Suppressor macrophage treated with lipopolysaccharide for 1 hour (primary cell): ENCODE measurements at regions not wholly inside any gene's neighbourhood (a gene's known extent, or its start where the extent isn't known, plus 50 kb on each side); places are given as distances from the start of the nearest gene placed in this dataset.

Experiments
- DNase-seq, 3 donors: peaks; one replicate each; pipeline ENCODE4 v3.0.0-alpha.2; 2020 to 2022

DNA sequence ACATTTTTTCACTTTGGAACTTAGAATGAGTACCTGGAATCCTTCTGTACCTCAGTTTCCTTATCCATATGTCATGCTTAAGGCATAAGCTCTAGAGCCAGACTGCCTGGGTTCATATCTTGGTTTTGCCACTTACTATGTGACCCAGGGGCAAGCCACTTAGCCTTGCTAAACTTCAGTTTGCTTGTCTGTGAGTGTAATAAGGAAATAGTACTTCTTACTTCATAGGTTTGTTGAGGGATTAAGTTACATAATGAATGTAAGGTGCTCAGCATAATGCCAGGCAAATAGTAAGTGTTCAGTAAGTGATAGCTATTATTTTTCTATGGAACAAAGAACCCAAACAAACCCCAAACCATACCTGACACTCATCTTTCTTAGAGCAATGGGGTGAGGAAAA lies 225.1 kb downstream of the BCAT1 start:
- DNase-seq, result no peak

DNA sequence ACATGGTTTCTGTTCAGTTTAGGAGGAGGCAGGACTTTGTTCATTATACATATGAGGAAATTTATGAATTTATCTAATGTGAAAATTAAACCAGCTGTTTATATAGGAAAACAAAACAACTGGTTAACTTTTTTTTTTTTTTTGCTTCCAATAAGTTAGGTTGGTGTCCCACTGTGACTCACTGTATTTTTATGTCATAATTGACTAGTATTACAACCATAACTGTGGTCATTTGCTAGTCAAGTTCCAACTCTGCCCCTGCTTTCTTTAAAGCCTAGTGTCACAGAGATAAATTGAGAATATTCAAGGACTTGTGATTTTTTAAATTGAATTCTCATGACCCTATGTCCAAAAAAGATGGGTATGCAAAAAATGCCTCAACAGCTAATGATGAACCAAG lies 227.7 kb downstream of the BCAT1 start:
- peak in 2 of 3 donors; percentile 55 to 72 for DNase-seq

DNA sequence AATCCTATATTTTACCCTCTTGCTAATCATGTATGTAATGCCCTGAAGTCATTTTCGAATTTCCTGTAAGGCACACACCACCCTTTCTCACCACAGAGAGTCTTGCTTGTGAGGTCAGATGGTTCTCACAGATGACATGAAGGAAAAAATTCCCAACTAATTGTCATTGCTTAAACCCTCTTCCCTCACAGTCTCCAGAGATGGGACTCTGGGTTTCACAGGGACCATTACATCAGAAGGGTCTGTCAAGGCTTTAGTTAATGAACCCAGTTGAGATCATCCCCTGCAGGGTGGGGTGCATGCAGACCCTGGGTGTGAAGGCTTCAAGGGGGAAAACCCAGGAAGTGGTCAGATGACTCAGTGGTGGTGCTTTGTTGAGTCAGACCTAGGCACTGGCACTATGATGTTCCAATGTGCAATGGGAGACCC lies 229.6 kb downstream of the BCAT1 start:
- DNase-seq, result peak; percentile 95 to 99 (median 96)

DNA sequence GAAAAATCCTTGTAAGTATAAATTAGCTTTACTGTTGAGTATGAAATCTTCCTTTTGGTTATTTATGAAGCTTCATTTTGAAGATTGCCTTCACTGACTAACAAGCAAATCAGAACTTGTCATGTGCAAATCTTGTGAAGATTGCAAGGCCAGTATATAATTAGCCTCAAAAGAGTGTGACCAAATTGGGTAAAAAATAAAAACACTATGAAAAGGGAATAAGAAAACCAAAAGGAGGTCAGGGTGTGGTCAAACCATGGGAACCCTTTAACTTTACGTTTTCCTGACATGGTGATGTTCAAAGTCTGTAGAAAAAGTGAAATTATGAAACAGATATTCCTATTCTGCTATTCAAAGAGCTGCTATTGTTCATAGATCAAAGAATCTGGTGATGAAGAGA lies 230.3 kb downstream of the BCAT1 start:
- peak; percentile 45 to 82 (median 63) for DNase-seq

DNA sequence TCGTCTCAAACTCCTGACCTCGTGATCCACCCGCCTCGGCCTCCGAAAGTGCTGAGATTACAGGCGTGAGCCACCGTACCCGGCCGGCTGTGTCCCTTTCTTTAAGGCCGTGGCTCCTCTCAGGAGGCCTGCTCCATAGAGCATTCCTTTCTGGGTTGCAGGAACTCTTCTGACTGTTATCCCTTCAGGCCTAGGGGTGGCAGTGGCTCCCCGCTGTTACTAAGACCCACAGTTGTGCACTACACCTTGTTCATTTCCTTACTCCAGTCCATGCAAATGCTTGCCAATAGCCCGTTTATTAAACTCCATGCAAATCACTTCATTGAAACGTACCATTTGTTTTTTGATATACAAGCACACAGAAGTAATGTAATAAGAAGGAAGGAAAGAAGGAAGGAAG lies 234.7 kb downstream of the BCAT1 start:
- no peak for DNase-seq

DNA sequence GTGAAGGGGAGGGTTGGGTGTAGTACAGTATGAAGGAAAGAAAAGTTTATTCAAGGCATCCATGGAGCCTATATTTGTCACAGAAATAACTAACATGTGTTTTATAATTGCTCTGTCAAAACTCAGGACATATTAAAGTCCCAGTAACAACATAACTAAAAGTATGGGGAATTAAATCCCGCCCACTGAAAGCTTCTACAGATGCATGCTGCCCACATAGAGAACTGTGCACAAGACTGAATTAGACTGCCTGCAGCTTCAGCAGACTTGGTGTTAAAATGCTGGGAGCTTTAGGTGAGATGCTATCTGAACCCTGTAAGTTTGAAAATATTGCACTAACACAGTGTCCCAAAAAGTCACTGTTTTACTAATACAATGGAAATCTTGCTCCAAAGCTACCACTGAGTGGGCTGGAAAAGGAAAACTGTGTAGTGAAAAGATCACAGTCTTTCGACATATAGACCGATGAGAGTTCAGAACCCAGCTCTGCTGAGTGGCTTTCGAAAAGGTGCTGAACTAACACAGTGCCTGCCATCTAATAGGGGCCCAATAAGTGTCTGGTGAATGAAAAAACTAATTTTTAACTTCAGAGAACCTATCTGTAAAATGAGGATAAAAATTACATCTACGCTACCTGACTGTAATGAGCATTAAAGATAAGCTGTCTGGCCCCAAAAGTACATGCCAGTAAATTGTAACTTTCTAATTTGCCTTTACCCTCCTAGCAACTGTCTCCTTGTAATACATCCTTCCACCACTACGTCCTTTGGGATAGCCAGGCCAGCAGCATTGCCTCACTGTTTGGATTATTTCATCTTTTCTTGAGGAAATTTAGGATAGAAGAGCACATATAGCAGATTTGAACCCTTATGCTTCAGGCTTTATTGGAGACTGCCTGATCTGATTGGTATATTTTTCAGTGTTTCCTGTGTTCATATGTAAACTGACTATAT lies 237.6 kb downstream of the BCAT1 start:
- DNase-seq, result peak; percentile 66 to 92 (median 72)

DNA sequence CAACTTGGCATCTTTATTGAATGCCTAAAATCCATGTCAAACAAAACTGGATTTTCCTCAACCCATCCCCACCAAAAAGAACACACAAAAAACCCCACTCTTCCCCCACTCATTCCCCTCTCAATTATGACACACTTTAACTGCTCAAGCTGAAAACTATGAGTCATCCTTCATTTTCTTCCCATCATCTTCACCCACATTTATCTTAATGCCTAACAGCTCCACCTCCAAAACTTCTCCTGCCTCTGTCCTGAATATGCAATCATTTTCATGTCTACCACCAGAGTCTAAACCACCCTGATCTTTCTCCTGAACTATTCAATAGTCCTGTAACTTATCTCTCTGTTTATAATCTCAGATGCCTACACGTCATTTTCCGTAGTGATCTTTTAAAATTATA lies 239.7 kb downstream of the BCAT1 start:
- peak; percentile 83 to 96 (median 91) for DNase-seq

DNA sequence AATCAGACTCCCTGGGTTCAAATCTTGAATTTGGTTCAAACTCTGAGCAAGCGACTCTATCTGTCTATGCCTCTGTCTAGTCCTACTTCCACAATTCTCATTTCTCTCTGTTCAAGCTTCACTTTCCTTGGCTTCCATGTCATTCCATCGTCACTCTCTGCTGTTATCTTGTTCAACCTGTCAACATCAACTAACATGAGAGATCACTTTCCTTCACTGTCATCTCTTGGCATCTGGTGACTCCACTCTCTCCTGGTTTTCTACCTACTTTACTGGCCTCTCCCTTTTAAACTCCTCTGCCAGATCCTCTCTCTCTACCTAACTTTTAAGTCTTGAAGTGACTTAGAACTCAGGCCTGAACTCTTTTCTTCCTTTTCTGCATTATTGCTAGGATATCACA lies 240.2 kb downstream of the BCAT1 start:
- no peak for DNase-seq

DNA sequence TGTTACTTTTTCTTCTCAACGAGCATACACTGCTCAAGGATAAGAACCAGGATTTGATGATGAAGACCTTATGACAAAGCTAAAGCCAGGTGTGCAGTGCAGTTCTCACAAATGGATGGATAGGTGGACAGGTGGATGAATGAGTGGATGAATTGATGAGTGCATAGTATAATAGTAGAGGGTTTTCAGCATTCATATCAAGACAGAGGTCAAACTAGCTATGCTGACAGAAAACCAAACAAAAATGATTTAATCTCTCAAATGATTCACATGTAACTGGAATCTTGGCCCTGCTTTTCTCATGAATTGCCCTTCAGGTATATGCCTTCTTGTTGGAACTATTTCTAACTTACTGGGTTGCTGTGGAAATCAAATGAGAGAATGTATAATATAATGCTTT lies 240.9 kb downstream of the BCAT1 start:
- DNase-seq, result no peak

DNA sequence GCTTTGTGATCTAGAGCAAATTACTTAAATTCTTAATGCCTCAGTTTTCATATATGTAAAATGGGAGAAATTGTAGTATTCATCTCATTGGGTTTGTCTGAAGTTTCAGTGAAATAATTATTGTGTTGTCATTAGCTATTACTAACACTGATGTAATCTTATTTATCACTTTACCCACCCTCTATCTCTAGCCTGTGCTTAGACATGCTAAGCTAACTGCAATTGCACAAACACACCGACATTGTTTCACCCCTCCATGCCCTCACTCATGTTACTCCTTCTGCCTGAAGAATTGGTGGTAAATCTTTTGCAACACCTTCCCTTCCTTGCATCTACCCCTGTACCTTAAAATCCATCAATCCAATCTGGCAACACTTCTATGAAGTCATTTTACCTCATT lies 241.6 kb downstream of the BCAT1 start:
- peak in 1 of 3 donors; percentile 68 for DNase-seq

DNA sequence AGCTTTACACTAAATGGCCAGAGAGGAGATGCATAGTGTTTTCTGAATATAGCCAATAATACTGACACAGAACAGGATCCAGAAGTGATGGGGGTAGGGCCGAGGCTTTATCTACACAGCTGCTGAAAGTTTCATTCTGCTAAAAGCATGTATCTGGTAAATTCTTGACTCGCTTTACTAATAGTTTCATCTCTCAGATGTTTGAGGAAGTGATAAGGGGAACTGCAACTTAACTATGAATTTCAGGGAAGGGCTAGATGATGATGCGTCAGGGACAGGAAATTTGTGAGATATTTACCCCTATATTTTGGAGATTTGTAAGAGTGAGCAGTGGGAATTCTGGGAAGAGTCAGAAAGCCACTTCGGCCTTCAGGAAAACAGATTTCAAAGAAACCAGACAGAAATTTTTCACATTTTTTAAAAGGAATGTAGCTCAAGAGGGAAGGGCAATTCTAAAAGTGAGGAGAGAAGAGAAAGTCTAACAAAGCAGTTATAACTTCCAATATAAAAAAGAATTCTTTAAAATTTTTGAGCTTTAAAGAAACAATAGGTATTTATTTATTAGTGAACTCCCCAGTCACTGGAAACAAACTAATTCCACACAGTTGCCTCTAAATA lies 243.1 kb downstream of the BCAT1 start:
- peak; percentile 70 to 96 (median 87) for DNase-seq

DNA sequence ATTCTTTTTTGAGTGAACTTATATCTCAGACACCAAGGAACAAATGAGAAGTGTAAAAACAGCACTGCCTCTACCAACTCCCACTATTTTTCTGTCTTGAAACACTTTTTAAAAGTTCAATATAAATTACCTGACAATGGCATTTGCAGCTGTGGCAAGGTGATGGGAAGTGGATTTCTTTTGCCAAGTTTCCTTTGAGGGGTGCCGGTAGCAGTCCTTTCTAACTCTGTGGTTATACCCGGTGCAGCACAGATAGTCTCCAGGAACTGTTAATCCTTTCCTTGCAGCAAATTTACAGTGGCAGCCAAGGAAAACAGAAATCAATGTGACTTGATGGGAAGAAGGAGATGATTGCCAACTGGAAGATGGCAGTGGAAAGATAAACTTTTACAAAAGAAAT lies 243.7 kb downstream of the BCAT1 start:
- no peak for DNase-seq

DNA sequence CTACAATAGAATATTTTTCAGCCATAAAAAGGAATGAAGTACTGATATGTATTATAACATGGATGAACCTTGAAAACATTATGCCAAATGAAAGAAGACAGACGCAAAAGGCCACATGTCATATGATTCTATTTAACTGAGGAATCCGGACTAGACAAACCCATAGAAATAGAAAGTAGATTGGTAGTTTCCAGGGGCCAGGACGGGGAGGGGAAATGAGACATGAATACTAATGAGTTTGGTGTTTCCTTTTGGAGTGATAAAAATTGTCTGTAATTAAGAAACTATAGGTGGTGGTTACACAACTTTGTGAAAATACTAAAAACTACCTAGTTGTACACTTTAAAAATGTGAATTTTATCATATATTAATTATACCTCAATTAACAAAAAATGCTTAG lies 247.6 kb downstream of the BCAT1 start:
- DNase-seq, result peak in 2 of 3 donors; percentile 48 to 56

DNA sequence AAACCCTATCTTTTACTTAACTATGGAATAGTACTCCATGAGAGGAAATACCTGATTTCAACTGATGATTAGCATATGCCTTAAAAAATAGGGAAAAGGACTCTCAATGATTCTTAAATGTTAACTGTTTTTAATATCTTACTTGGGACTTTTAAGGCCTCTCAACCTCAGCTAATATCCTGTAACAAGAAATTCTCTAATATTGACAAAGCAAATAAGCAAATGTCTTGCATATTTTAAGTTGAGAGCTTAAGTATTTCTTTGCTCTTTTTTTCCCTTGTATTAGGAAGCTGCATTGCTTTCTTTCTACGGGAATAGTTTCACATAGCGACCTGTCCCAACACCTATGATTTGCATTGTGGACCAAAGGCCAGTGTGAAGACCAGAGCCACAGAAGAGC lies 249.9 kb downstream of the BCAT1 start:
- no peak for DNase-seq

DNA sequence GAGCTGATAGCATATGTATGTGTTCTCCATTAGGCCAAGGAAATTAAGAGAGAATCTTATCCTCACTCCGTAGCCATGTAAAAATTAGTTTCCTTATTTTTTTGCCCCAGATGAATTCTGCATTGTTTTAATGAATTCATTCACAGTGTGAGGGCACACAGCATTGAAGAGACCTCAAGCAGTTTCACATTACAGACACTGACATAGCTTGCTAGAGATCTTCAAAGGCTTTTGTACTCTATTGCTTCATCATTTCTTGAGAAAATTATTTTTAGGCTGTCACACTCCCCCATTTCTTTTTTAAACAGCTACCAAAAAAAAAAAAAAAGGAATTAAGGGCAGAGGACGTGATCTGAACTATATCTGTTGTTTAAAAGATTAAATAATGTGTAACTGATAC lies 251.1 kb downstream of the BCAT1 start:
- DNase-seq, result no peak

DNA sequence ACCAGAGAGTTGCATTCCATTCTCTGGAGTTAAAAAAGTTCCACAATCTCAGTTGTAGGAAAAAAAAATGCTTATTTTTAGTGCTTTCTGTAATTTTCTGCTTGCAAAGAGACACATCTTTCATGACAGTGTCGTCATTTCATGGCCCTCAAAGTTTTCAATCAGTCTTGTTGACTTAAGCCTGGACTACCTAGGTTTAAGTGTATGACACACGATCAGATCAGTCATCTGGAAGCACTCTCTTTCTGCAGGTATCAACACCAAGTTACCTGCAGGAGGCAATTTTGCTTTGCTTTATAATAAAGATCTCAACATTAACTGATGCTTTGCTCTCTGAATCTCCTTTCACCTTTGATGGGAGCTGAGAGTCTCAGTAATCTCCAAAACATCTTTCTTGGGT lies 251.6 kb downstream of the BCAT1 start:
- DNase-seq, result no peak

DNA sequence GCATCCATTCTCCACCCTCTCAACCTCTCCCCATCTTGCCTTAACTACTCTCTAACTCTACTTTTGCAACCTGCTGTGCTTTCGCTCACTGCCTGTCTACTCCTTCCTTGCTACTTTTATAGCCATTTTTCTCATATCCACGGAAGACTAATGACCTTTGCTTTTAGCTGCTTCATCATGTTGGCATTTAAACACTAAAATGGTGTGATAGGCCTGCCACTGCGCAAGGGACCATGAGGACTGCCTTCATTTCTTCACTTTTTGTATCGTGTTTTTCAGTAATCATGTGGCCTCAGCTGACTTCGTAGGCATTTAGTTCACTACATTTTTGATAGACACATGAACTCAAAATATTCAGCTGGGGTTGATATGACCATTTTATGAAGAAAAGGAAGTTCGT lies 252.1 kb downstream of the BCAT1 start:
- DNase-seq, result no peak

DNA sequence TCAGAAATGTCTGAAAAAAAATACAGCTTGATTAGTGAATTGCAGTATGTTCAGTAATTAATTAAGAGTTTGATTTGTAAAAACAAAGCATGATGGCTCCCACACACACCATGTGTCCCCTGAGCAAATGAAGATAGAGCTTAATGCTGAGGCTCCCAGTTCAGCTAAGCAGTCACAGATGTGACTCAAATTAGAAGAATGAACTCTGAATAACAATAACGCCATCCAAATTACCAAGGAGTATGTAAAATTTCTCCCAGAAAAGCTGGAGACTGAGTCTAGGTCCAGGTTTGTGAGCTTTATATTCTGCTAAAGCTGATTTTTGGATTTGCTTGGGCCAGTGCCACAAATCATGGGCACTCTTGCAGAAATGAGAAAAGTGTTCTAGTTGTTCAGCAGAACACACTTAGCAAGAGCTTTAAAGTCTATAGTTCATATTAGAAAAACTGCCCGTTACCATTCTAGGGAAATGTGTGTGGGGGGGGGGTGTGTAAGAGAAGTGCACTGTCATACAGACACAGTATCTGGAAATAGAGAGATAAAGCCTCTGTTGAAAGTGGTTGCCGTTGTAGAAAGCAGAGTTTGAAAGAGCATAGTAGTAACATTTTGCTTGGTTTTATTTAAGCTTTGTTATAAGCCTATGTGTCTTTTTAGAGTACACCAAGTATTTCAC lies 253.1 kb downstream of the BCAT1 start:
- DNase-seq, result no peak

DNA sequence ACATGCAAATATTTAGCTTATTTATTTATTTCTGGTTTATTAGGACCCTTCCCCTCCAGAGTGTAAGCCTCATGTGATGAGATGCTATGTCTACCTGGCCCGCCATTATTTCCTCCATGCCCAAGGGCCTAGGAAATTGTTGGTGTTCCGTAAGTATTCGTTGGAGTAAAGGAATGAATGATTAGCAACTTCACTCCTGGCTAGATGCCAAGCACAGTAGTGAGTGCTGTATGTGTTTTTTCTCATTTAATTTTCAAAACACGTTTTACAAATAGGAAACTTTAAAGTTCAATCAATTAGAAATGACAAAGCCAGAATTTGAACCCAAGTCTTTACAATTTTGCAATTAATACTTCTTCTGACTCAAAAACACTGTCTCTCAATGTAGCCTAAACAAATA lies 253.8 kb downstream of the BCAT1 start:
- no peak for DNase-seq

DNA sequence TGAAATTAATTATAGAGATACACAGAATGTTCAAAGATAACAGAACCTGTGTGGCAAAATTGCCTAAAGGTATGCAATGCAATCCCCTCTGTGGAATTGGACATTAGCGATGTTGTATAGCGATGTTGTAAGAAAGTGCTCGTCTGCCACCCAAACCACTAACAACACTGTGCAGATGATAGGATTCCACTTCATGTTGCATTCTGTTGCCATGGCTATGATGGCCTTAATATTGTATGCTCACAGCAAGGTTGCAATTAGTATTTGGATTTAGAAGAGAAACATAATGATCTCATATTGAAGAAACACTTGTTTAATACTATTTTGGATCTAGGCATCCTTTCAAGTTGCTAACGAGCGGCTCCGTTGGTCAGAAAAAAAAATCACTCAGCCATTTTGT lies 260.3 kb downstream of the BCAT1 start:
- DNase-seq, result no peak

DNA sequence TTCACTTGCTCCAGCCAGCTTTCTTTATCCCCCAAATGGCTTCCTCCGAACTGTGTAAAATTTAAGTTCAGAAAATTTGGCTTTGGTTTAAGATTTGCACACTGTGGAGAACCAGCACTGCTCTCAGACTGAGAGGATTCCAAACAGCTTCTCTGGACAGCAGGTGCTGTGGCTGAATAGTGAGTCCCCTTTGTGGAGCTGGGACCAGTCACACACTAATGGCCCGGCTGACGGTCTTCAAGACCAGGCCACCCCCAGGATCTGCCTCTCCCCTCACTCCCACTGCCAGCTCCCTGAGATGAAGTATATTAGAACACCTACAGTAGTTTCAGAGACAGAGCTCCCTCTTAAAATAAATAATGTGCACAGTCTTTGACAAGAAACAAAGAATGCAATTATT lies 267.3 kb downstream of the BCAT1 start:
- DNase-seq, result no peak

DNA sequence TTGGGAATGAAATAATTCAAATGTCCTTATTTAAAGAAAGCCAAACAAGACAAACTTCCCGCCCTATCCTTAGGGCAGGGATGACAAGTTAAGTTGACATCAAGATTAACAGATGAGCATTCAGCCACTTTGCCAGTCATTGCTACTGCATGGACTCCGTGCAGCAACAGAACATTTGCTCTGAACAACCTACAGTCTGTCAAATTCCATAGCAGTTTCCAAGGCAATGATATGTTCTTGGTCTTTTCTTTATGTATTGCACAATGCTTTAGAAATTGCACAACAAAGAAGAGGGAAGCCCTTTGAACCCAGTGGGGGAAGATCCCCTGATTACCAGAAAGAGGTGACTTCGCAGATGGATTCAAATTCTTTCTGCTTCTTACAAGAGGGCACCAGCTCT lies 269.8 kb downstream of the BCAT1 start:
- DNase-seq, result peak; percentile 48 to 76 (median 74)

DNA sequence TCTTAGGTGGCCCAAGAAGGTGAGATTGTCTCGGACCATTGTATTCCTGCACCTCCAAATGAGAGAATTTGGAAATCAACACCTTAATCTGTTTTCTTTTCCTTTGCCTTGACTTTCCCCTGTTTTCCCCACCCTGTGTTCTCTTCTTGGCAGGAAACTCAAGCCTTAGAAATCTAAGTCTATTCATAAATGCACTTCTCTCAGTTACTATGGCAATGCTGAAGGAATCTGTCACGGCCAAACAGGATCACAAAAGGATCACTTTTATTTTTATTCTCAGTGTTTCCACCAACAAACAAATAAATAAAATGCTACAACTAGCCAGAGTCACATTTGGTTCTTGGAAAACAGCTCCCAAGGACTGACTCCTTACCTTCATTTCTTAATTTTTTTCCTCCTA lies 270.5 kb downstream of the BCAT1 start:
- DNase-seq, result no peak

DNA sequence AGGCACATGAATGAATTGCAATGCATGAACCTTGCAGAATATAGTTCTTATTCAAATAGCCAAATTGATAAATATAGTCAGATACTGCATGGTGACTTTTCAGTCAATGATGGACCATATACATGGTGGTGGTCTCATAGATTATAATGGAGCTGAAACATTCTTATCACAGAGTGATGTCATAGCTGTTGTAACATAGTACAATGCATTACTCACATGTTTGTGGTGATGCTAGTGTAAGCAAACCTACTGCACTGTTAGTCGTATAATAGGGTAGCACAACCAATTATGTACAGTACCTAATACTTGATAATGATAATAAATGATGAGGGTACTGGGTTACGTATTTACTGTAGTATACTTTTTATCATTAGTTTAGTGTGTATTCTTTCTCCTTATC lies 280.3 kb downstream of the BCAT1 start:
- no peak for DNase-seq
